ENCODE measurements at regions not wholly inside any gene's neighbourhood (a gene's known extent, or its start where the extent isn't known, plus 50 kb on each side); places are given as distances from the start of the nearest gene placed in this dataset.

DNA sequence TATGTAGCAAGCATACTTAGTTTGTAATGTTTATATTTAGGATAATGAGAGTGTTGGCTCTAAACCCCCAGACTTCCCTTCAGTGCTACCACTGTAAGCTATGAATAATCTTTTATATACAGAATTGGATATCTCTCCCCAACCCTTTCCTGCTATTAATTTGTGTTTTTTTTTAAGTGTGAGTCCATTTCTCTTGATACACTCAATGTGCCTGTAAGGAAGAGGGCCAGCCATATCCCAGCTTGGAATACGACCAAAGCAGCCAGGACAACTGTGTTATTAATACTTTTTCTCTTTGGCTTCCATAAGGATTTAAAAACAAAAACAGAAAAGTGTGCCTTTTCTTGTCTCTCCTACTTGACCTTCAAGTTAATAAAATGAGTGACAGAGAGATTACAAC, 116.7 kb downstream of the SNAPC1 start:
- H3K4me3 ChIP-seq (ENCODE audit: low read depth, low read length): no peak overlapping the region
- TF ChIP-seq, protein P1, sequence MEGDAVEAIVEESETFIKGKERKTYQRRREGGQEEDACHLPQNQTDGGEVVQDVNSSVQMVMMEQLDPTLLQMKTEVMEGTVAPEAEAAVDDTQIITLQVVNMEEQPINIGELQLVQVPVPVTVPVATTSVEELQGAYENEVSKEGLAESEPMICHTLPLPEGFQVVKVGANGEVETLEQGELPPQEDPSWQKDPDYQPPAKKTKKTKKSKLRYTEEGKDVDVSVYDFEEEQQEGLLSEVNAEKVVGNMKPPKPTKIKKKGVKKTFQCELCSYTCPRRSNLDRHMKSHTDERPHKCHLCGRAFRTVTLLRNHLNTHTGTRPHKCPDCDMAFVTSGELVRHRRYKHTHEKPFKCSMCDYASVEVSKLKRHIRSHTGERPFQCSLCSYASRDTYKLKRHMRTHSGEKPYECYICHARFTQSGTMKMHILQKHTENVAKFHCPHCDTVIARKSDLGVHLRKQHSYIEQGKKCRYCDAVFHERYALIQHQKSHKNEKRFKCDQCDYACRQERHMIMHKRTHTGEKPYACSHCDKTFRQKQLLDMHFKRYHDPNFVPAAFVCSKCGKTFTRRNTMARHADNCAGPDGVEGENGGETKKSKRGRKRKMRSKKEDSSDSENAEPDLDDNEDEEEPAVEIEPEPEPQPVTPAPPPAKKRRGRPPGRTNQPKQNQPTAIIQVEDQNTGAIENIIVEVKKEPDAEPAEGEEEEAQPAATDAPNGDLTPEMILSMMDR (IDR thresholded peaks at IDR 0.05; ENCODE audit: low read depth, low read length): no peak

DNA sequence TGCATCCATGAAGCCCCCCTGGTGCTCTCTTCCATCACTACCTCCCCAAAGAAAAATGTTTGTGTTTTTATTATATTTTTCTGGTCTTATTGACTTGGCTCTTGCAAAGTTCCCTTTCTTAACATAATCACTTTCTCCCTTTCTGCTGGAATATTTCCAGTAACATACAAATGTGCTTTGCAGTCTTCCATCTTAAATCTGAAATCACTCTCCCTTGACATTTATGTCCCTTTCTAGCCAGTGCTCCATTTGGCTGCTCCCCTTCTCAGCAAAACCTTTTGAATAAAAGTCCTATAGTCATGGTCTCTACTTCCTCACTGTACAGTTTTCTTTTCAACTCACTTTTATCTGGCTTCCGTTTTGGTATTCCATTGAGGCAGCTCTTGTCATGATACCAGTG, 118.8 kb downstream of the SNAPC1 start:
- TF ChIP-seq, protein P1 (IDR thresholded peaks at IDR 0.05; ENCODE audit: low read depth, low read length): no peak
- H3K4me3 ChIP-seq (ENCODE audit: low read depth, low read length): no peak overlapping the region

DNA sequence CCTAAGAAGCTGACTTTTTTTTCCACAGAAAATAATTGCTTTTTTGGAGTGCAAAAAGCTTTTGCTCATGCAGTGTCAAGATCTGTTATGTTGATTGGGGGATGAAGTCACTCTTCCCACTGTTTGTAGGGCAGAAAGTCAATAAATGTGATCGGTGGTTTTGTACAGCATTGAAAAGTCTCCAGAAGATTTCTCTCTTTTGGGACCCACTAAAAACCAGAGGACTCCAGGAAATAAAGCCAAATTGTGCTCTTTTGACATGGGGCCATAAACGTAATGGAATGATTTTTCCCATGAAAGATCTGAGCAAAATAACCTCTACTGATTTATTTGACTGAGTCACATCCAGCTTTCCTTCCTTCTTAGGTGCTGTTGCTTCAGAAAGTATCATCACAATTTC, 122.5 kb downstream of the SNAPC1 start:
- H3K4me3 ChIP-seq (ENCODE audit: low read depth, low read length): no peak overlapping the region
- TF ChIP-seq, protein P1 (IDR thresholded peaks at IDR 0.05; ENCODE audit: low read depth, low read length): no peak

DNA sequence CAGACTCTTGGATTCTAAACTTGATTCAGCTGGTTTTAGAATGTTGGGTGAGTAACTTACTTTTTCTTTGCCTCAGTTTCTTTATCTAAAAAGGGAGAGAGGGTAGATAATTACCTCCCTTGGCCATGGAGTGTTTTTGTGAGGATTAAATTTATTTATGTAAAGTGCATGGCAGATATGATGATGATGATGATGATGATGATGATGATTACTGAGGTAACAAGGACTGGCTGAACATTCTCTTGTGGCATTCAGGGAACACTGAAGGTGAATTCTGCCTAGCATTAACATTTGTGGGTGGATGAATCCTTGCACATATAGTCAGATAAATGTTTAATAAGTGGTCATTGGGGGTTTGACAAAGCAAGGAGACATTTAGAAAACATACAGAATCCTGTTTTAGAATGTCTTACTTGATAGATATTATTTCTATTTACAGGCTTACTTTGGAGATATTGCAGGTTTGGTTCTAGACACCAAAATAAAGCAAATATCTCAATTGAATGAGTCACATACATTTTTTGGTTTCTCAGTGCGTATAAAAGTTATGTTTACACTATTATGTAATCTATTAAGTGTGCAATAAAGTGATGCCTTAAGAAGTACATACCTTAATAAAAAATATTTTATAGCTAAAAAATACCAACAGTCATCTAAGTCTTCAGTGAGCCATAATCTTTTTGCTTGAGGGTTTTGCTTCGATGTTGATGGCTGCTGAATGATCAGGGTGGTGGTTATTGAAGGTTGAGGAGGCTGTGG, 123.2 kb downstream of the SNAPC1 start:
- no peak overlapping the region for H3K4me3 ChIP-seq (ENCODE audit: low read depth, low read length)
- TF ChIP-seq, protein P1 (IDR thresholded peaks at IDR 0.05; ENCODE audit: low read depth, low read length): no peak

DNA sequence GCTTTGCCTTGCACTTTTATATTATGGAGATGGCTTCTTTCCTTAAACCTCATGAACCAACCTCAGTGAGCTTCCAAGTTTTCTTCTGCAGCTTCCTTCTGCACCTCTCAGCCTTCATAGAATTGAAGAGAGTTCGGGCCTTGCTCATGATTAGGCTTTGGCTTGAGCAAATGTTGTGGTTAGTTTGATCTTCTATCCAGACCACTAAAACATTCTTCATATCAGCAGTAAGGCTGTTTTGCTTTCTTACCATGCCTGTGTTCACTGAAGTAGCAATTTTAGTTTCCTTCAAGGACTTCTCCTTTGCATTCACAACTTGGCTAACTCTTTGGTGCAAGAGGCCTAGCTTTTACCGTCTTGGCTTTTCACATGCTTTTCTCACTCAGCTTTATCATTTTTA, 125.4 kb downstream of the SNAPC1 start:
- no peak overlapping the region for H3K4me3 ChIP-seq (ENCODE audit: low read depth, low read length)
- TF ChIP-seq, protein P1 (IDR thresholded peaks at IDR 0.05; ENCODE audit: low read depth, low read length): no peak

DNA sequence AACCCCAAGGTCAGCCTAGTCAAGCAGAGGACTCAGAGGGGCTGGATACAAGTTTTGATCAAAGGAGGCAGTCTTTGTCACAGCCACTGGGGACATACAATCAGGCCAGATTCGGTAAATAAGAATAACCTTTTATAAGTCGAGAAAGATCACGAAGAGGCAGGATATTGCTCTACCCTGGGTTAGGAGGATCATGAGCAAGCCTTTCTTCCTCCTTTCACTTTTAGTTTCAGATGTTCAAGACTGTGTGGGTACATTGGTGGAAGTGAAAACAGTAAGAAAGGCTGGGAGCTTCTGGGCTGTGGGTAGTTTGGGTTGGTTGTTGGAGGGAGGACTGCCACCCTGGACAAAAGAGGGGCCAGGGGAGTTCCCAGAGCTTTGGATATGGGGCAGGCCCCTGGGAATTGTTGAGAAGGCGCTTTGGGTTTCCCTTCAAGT, 127.7 kb downstream of the SNAPC1 start:
- H3K4me3 ChIP-seq (ENCODE audit: low read depth, low read length): no peak overlapping the region
- TF ChIP-seq, protein P1 (IDR thresholded peaks at IDR 0.05; ENCODE audit: low read depth, low read length): no peak

DNA sequence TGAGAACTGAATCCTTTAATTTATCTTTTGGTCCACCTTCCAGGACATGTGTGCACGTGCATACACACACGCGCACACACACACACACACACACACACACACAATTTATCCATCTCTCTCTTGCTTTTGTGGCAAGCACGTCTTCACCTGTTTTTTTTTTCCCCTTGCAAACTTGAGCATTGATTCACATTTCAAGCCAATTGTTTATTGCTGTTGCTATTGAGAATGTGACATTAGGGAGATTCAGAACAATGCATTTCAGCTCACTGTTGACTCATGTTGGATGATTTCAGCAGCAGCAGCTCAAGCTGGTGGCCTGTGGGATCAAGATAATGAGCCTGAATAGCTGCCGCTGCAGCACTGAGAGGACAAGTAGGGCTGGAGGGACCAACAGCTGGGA, 128.9 kb downstream of the SNAPC1 start:
- H3K4me3 ChIP-seq (ENCODE audit: low read depth, low read length): no peak overlapping the region
- TF ChIP-seq, protein P1 (IDR thresholded peaks at IDR 0.05; ENCODE audit: low read depth, low read length): no peak
